NCI-H128 (cell line): ENCODE measurements at regions not wholly inside any gene's neighbourhood (a gene's known extent, or its start where the extent isn't known, plus 50 kb on each side); places are given as distances from the start of the nearest gene placed in this dataset.
"Not testable (repeated sequence)": the region's sequence is repeated elsewhere in the genome, so short reads cannot be mapped to it uniquely, and the experiment has no call there.

Experiments used
- DNase-seq: peaks from one replicate; lab custom pipeline; 2025; ENCODE audit not compliant: unreplicated experiment; lab: John Stamatoyannopoulos, UW

GRCh38 chr2:83808878-83809277 lies 650.2 kb downstream of the SUCLG1 start:
- no peak for DNase-seq

- DNase-seq = no peak
These were observed 656.5 kb downstream of the SUCLG1 start for GRCh38 chr2:83802604-83803003.

GRCh38 chr2:83795777-83796176 lies 663.3 kb downstream of the SUCLG1 start:
- no peak for DNase-seq

GRCh38 chr2:83790467-83790866 lies 668.6 kb downstream of the SUCLG1 start:
- not testable (repeated sequence) for DNase-seq

- DNase-seq = not testable (repeated sequence)
These were observed 669.4 kb downstream of the SUCLG1 start for GRCh38 chr2:83789674-83790073.

GRCh38 chr2:83788938-83789566 lies 670.0 kb downstream of the SUCLG1 start:
- DNase-seq = not testable (repeated sequence)

GRCh38 chr2:83787189-83787588 lies 671.9 kb downstream of the SUCLG1 start:
- no peak for DNase-seq

- no peak for DNase-seq
These were observed 672.9 kb downstream of the SUCLG1 start for GRCh38 chr2:83786140-83786539.

- DNase-seq = no peak
These were observed 674.1 kb downstream of the SUCLG1 start for GRCh38 chr2:83784947-83785346.

GRCh38 chr2:83784315-83784714 lies 674.8 kb downstream of the SUCLG1 start:
- no peak for DNase-seq

GRCh38 chr2:83782122-83782521 lies 677.0 kb downstream of the SUCLG1 start:
- DNase-seq = no peak

GRCh38 chr2:83764447-83765005 lies 694.6 kb downstream of the SUCLG1 start:
- no peak for DNase-seq

- DNase-seq = no peak
These were observed 701.8 kb downstream of the SUCLG1 start for GRCh38 chr2:83757329-83757728.

- DNase-seq = no peak
These were observed 702.9 kb downstream of the SUCLG1 start for GRCh38 chr2:83756219-83756618.

- DNase-seq = no peak
These were observed 711.9 kb downstream of the SUCLG1 start for GRCh38 chr2:83747141-83747540.

GRCh38 chr2:83744855-83745254 lies 714.2 kb downstream of the SUCLG1 start:
- no peak for DNase-seq

GRCh38 chr2:83742117-83742782 lies 716.8 kb downstream of the SUCLG1 start:
- peak; percentile 11 for DNase-seq

GRCh38 chr2:83730223-83730622 lies 728.9 kb downstream of the SUCLG1 start:
- DNase-seq = no peak

- no peak for DNase-seq
These were observed 733.3 kb downstream of the SUCLG1 start for GRCh38 chr2:83725735-83726134.

GRCh38 chr2:83705146-83705545 lies 753.9 kb downstream of the SUCLG1 start:
- no peak for DNase-seq

- no peak for DNase-seq
These were observed 755.5 kb downstream of the SUCLG1 start for GRCh38 chr2:83703598-83703997.

GRCh38 chr2:83696838-83697237 lies 762.2 kb downstream of the SUCLG1 start:
- DNase-seq = no peak
